HEK293 (cell line): ENCODE measurements at regions not wholly inside any gene's neighbourhood (a gene's known extent, or its start where the extent isn't known, plus 50 kb on each side); places are given as distances from the start of the nearest gene placed in this dataset.

Experiments used
- CTCF ChIA-PET: fragments of 350-600 bp; formaldehyde crosslinking; extraction: SDS; loops from one replicate; lab custom pipeline; 2021; ENCODE audit warnings: antibody characterized with exemption; lab: Yijun Ruan, JAX
- POLR2A ChIA-PET: fragments of 300-600 bp; formaldehyde crosslinking; extraction: SDS; loops from one replicate; lab custom pipeline; 2020; ENCODE audit warnings: antibody characterized with exemption, inconsistent platforms; lab: Yijun Ruan, JAX
- H3K27ac ChIP-seq: fragments of 200-500 bp; sonication (Bioruptor generic); 2 replicates; pipeline ENCODE4 v1.5.1; 2014; ENCODE audit warnings: low read depth, low read length, control low read depth, inconsistent platforms; ENCODE audit errors: extremely low read depth
- H3K36me3 ChIP-seq, 2 experiments: fragments of 200-500 bp in 1 of 2; sonication (Bioruptor generic) in 1 of 2; 1 replicate in 1 of 2; 2 replicates in 1 of 2; pipeline ENCODE4 v1.5.1; 2014 to 2017; ENCODE audit warnings: inconsistent platforms in 2 of 2, low read length in 2 of 2; ENCODE audit not compliant: control insufficient read depth in 2 of 2, insufficient read depth in 1 of 2
- H3K4me1 ChIP-seq: fragments of 200-500 bp; sonication (Bioruptor generic); 2 replicates; pipeline ENCODE4 v1.5.1; 2014; ENCODE audit warnings: mild to moderate bottlenecking, low read length, inconsistent platforms; ENCODE audit not compliant: control insufficient read depth, insufficient read depth
- H3K4me3 ChIP-seq: 2 replicates; pipeline ENCODE4 v1.5.1; 2011; ENCODE audit warnings: low read depth, mild to moderate bottlenecking, control low read depth, low read length, moderate library complexity
- H3K9me3 ChIP-seq: fragments of 200-500 bp; sonication (Bioruptor generic); 2 replicates; pipeline ENCODE4 v1.5.1; 2014; ENCODE audit warnings: low read depth, low read length, inconsistent platforms; ENCODE audit not compliant: control insufficient read depth, insufficient read depth
- BCL11A ChIP-seq: fragments of 450-650 bp; formaldehyde crosslinking; IDR thresholded peaks from 2 replicates; pipeline ENCODE4 v1.5.1; 2016; ENCODE audit warnings: low read depth, missing biosample characterization, missing genetic modification characterization
- BCL6B ChIP-seq: fragments of 450-650 bp; formaldehyde crosslinking; IDR thresholded peaks from 2 replicates; pipeline ENCODE4 v1.5.1; 2017; ENCODE audit warnings: missing biosample characterization, missing genetic modification characterization
- FEZF1 ChIP-seq: fragments of 450-650 bp; formaldehyde crosslinking; IDR thresholded peaks from 2 replicates; pipeline ENCODE4 v1.5.1; 2016; ENCODE audit warnings: missing biosample characterization, missing genetic modification characterization
- GLIS1 ChIP-seq: fragments of 450-650 bp; formaldehyde crosslinking; IDR thresholded peaks from 2 replicates; pipeline ENCODE4 v1.5.1; 2016; ENCODE audit warnings: missing biosample characterization, missing genetic modification characterization
- IKZF3 ChIP-seq: fragments of 450-650 bp; IDR thresholded peaks from 2 replicates; pipeline ENCODE4 v1.5.0; 2018; ENCODE audit warnings: missing biosample characterization, mild to moderate bottlenecking, missing genetic modification characterization, moderate library complexity
- KLF17 ChIP-seq: fragments of 450-650 bp; formaldehyde crosslinking; IDR thresholded peaks from 2 replicates; pipeline ENCODE4 v1.5.1; 2016; ENCODE audit warnings: missing biosample characterization, missing genetic modification characterization
- PRDM6 ChIP-seq: fragments of 450-650 bp; formaldehyde crosslinking; IDR thresholded peaks from 2 replicates; pipeline ENCODE4 v1.5.1; 2017; ENCODE audit warnings: missing biosample characterization, missing genetic modification characterization
- RBAK ChIP-seq: fragments of 450-650 bp; formaldehyde crosslinking; IDR thresholded peaks from 2 replicates; pipeline ENCODE4 v1.5.1; 2016; ENCODE audit warnings: missing biosample characterization, missing genetic modification characterization
- SP2 ChIP-seq: fragments of 450-650 bp; formaldehyde crosslinking; IDR thresholded peaks from 2 replicates; pipeline ENCODE4 v1.5.1; 2016; ENCODE audit warnings: missing biosample characterization, missing genetic modification characterization
- SP3 ChIP-seq: fragments of 450-650 bp; formaldehyde crosslinking; IDR thresholded peaks from 2 replicates; pipeline ENCODE4 v1.5.1; 2016; ENCODE audit warnings: missing biosample characterization, missing genetic modification characterization
- ZBTB17 ChIP-seq: fragments of 450-650 bp; formaldehyde crosslinking; IDR thresholded peaks from 2 replicates; pipeline ENCODE4 v1.5.1; 2016; ENCODE audit warnings: missing biosample characterization, missing genetic modification characterization
- ZFHX2 ChIP-seq: fragments of 450-650 bp; formaldehyde crosslinking; conservative IDR thresholded peaks from 2 replicates; pipeline ENCODE4 v1.5.1; 2016; ENCODE audit warnings: missing biosample characterization, missing genetic modification characterization
- ZNF155 ChIP-seq: fragments of 450-650 bp; formaldehyde crosslinking; IDR thresholded peaks from 2 replicates; pipeline ENCODE4 v1.5.1; 2016; ENCODE audit warnings: missing biosample characterization, missing genetic modification characterization
- ZNF2 ChIP-seq: fragments of 450-650 bp; formaldehyde crosslinking; IDR thresholded peaks from 2 replicates; pipeline ENCODE4 v1.5.1; 2016; ENCODE audit warnings: missing biosample characterization, missing genetic modification characterization
- ZNF274 ChIP-seq, 2 experiments: fragments of 200-500 bp in 1 of 2; fragments of 450-650 bp in 1 of 2; sonication (Bioruptor generic) in 1 of 2; formaldehyde crosslinking in 1 of 2; IDR thresholded peaks; 2 replicates each; pipeline versions ENCODE4 v1.5.1 to v1.6.1; 2014 to 2016; ENCODE audit warnings: borderline replicate concordance in 1 of 2, inconsistent platforms in 1 of 2, low read length in 1 of 2, missing biosample characterization in 1 of 2, missing genetic modification characterization in 1 of 2
- ZNF398 ChIP-seq: fragments of 450-650 bp; formaldehyde crosslinking; IDR thresholded peaks from 2 replicates; pipeline ENCODE4 v1.5.1; 2017; ENCODE audit warnings: missing biosample characterization, missing genetic modification characterization
- ZNF510 ChIP-seq: fragments of 450-650 bp; formaldehyde crosslinking; IDR thresholded peaks from 2 replicates; pipeline ENCODE4 v1.5.1; 2018; ENCODE audit warnings: mild to moderate bottlenecking, missing genetic modification characterization, missing biosample characterization; ENCODE audit not compliant: insufficient replicate concordance
- ZNF529 ChIP-seq: fragments of 450-650 bp; formaldehyde crosslinking; IDR thresholded peaks from 2 replicates; pipeline ENCODE4 v1.5.1; 2017; ENCODE audit warnings: missing genetic modification characterization, missing biosample characterization; ENCODE audit not compliant: insufficient replicate concordance
- ZNF544 ChIP-seq: fragments of 450-650 bp; formaldehyde crosslinking; IDR thresholded peaks from 2 replicates; pipeline ENCODE4 v1.5.0; 2017; ENCODE audit warnings: missing biosample characterization, missing genetic modification characterization
- ZNF549 ChIP-seq: fragments of 450-650 bp; IDR thresholded peaks from 2 replicates; pipeline ENCODE4 v1.5.1; 2018; ENCODE audit warnings: missing biosample characterization, missing genetic modification characterization, mild to moderate bottlenecking, inconsistent platforms, moderate library complexity
- ZNF580 ChIP-seq: fragments of 450-650 bp; formaldehyde crosslinking; IDR thresholded peaks from 2 replicates; pipeline ENCODE4 v1.5.1; 2016; ENCODE audit warnings: missing biosample characterization, missing genetic modification characterization
- ZNF76 ChIP-seq: fragments of 450-650 bp; formaldehyde crosslinking; IDR thresholded peaks from 2 replicates; pipeline ENCODE4; 2016; ENCODE audit warnings: low read depth, missing biosample characterization, missing genetic modification characterization, borderline replicate concordance
- ZNF768 ChIP-seq: fragments of 450-650 bp; formaldehyde crosslinking; IDR thresholded peaks from 2 replicates; pipeline ENCODE4 v1.5.1; 2018; ENCODE audit warnings: missing biosample characterization, mild to moderate bottlenecking, missing genetic modification characterization
- ZNF777 ChIP-seq: fragments of 450-650 bp; formaldehyde crosslinking; IDR thresholded peaks from 2 replicates; pipeline ENCODE4 v1.5.1; 2017; ENCODE audit warnings: missing biosample characterization, missing genetic modification characterization, borderline replicate concordance
- ZNF785 ChIP-seq: fragments of 450-650 bp; formaldehyde crosslinking; IDR thresholded peaks from 2 replicates; pipeline ENCODE4 v1.5.1; 2016; ENCODE audit warnings: missing biosample characterization, missing genetic modification characterization
- ZNF837 ChIP-seq: fragments of 450-650 bp; formaldehyde crosslinking; IDR thresholded peaks from 2 replicates; pipeline ENCODE4 v1.5.1; 2016; ENCODE audit warnings: missing biosample characterization, missing genetic modification characterization
- ZSCAN16 ChIP-seq: fragments of 450-650 bp; formaldehyde crosslinking; IDR thresholded peaks from 2 replicates; pipeline ENCODE4 v1.5.1; 2016; ENCODE audit warnings: missing biosample characterization, missing genetic modification characterization
- ZSCAN18 ChIP-seq: fragments of 450-650 bp; formaldehyde crosslinking; IDR thresholded peaks from 2 replicates; pipeline ENCODE4 v1.5.1; 2016; ENCODE audit warnings: missing biosample characterization, missing genetic modification characterization

- H3K27ac ChIP-seq, result no peak overlapping the region
- TF ChIP-seq ZSCAN16 (tag by site-specific recombination) (no peak), ZNF510 (tag by site-specific recombination) (no peak), BCL11A (tag by site-specific recombination) (no peak)
- H3K4me1 ChIP-seq, result peaks cover 4% of the 10 kb centered on the region; the same call in 1 of the 2 replicates
- ChIA-PET CTCF (interaction anchor here (0.6 kb wide), 1 partner anchor 617 kb away, joined by 5 read pairs; no protein-coding TSS in a partner anchor), POLR2A (no interaction called here)
- no peaks in the 10 kb centered on the region for H3K36me3 ChIP-seq
- no peaks in the 10 kb centered on the region; the same call in 1 of the 2 replicates for H3K9me3 ChIP-seq
- H3K4me3 ChIP-seq, result no peak overlapping the region
These were observed 847.4 kb upstream of the SOX9 start for GRCh38 chr17:71273441-71273840.

- Histone ChIP-seq H3K9me3 (no peaks in the 10 kb centered on the region), H3K4me1 (peaks cover 4% of the 10 kb centered on the region; the same call in 1 of the 2 replicates), H3K27ac (no peak overlapping the region), H3K4me3 (no peak overlapping the region), H3K36me3 (no peaks in the 10 kb centered on the region)
- ChIA-PET CTCF (no interaction called here), POLR2A (no interaction called here)
- TF ChIP-seq ZBTB17 (tag by site-specific recombination), result peak; percentile 67; the same call in 1 of the 2 replicates
- no peak for TF ChIP-seq ZNF398 (tag by site-specific recombination)
- TF ChIP-seq ZNF777, result no peak
- TF ChIP-seq IKZF3 (tag by site-specific recombination), result no peak
- 0 out of 2 replicates have a peak, but pooled peaks have one; percentile 8 for TF ChIP-seq ZNF549 (tag by site-specific recombination)
- TF ChIP-seq ZNF580 (tag by site-specific recombination), result 0 out of 2 replicates have a peak, but pooled peaks have one; percentile 18
- no peak for TF ChIP-seq ZNF768 (tag by site-specific recombination)
- TF ChIP-seq ZNF529, result no peak
- no peak for TF ChIP-seq ZNF76
- no peak for TF ChIP-seq SP2
- TF ChIP-seq GLIS1 (tag by site-specific recombination), result no peak
- no peak for TF ChIP-seq RBAK (tag by site-specific recombination)
- TF ChIP-seq ZNF2 (tag by site-specific recombination), result peak; percentile 29; the same call in 1 of the 2 replicates
- TF ChIP-seq ZSCAN18 (tag by site-specific recombination), result no peak
- TF ChIP-seq ZNF837 (tag by site-specific recombination), result no peak
- peak; percentile 66 for TF ChIP-seq ZFHX2 (tag by site-specific recombination)
- TF ChIP-seq ZNF274 (IDR thresholded peaks at IDR 0.05; ENCODE audit: low read length), result no peak
- no peak for TF ChIP-seq ZNF274 (tag by site-specific recombination; IDR thresholded peaks at IDR 0.05; ENCODE audit: borderline replicate concordance)
- no peak for TF ChIP-seq FEZF1 (tag by site-specific recombination)
- no peak for TF ChIP-seq BCL6B
- no peak for TF ChIP-seq ZNF544
- no peak for TF ChIP-seq SP3
- no peak for TF ChIP-seq ZNF155 (tag by site-specific recombination)
- no peak; the same call in 1 of the 2 replicates for TF ChIP-seq PRDM6 (tag by site-specific recombination)
- no peak for TF ChIP-seq ZNF785 (tag by site-specific recombination)
- TF ChIP-seq KLF17 (tag by site-specific recombination), result no peak
These were observed 844.7 kb upstream of the SOX9 start for GRCh38 chr17:71276079-71276478.
